MCF 10A (cell line): ENCODE measurements at regions not wholly inside any gene's neighbourhood (a gene's known extent, or its start where the extent isn't known, plus 50 kb on each side); places are given as distances from the start of the nearest gene placed in this dataset.

Source experiments
- BruUV-seq: library from RNA; stranded (reverse); fragments of 400-500 nt; replicated peaks from 2 replicates; lab custom pipeline; 2021; lab: Mats Ljungman, UMichigan
- CTCF ChIA-PET: fragments of 300-600 bp; sonication (Branson Sonifier 250); formaldehyde crosslinking; extraction: SDS; loops from one replicate; lab custom pipeline; 2021; ENCODE audit warnings: antibody characterized with exemption, inconsistent platforms; lab: Yijun Ruan, JAX
- POLR2A ChIA-PET: fragments of 300-600, 350-650 bp; sonication (Branson Sonifier 250); formaldehyde crosslinking; extraction: SDS; loops from one replicate; lab custom pipeline; 2020; ENCODE audit warnings: antibody characterized with exemption, inconsistent platforms; lab: Yijun Ruan, JAX
- DNase-seq: peaks from one replicate; pipeline ENCODE4 v3.0.0-alpha.2; 2018; ENCODE audit not compliant: unreplicated experiment
- H3K27ac Mint-ChIP-seq: one replicate; pipeline ENCODE4 v1.8.0; 2022; ENCODE audit warnings: mild to moderate bottlenecking, low read depth, mixed read lengths; ENCODE audit not compliant: unreplicated experiment
- H3K27me3 Mint-ChIP-seq: one replicate; pipeline ENCODE4 v1.8.0; 2022; ENCODE audit warnings: mixed read lengths; ENCODE audit not compliant: insufficient read depth, unreplicated experiment
- H3K36me3 Mint-ChIP-seq: one replicate; pipeline ENCODE4 v1.8.0; 2022; ENCODE audit warnings: mild to moderate bottlenecking, moderate library complexity, mixed read lengths; ENCODE audit not compliant: insufficient read depth, unreplicated experiment
- H3K4me1 Mint-ChIP-seq: one replicate; pipeline ENCODE4 v1.8.0; 2022; ENCODE audit warnings: mixed read lengths; ENCODE audit not compliant: insufficient read depth, unreplicated experiment
- H3K4me3 Mint-ChIP-seq: one replicate; pipeline ENCODE4 v1.8.0; 2022; ENCODE audit warnings: mild to moderate bottlenecking, moderate library complexity, mixed read lengths; ENCODE audit not compliant: unreplicated experiment
- H3K9me3 Mint-ChIP-seq: one replicate; pipeline ENCODE4 v1.8.0; 2022; ENCODE audit warnings: mixed read lengths; ENCODE audit not compliant: unreplicated experiment
- intact Hi-C: fragments of 100-400 bp; cut with micrococcal nuclease; formaldehyde crosslinking; loops from 2 replicates; pipeline ENCODE4 v1.14.1; 2022
- TF ChIP-seq, protein P1 (sequence below): fragments of 200-600 bp; IDR thresholded peaks from one replicate; pipeline ENCODE4 v1.8.0; 2022; ENCODE audit warnings: antibody characterized with exemption, mild to moderate bottlenecking; ENCODE audit not compliant: unreplicated experiment

- intact Hi-C loops: no loop called here
- ChIA-PET POLR2A (no interaction called here), CTCF (no interaction called here)
- DNase-seq: no peak
- no peaks in the 10 kb centered on the region for H3K4me1 Mint-ChIP-seq
- no peaks in the 10 kb centered on the region for H3K36me3 Mint-ChIP-seq
- no peak overlapping the region for H3K27ac Mint-ChIP-seq
- no TSS peak for BruUV-seq
- TF ChIP-seq, protein P1, sequence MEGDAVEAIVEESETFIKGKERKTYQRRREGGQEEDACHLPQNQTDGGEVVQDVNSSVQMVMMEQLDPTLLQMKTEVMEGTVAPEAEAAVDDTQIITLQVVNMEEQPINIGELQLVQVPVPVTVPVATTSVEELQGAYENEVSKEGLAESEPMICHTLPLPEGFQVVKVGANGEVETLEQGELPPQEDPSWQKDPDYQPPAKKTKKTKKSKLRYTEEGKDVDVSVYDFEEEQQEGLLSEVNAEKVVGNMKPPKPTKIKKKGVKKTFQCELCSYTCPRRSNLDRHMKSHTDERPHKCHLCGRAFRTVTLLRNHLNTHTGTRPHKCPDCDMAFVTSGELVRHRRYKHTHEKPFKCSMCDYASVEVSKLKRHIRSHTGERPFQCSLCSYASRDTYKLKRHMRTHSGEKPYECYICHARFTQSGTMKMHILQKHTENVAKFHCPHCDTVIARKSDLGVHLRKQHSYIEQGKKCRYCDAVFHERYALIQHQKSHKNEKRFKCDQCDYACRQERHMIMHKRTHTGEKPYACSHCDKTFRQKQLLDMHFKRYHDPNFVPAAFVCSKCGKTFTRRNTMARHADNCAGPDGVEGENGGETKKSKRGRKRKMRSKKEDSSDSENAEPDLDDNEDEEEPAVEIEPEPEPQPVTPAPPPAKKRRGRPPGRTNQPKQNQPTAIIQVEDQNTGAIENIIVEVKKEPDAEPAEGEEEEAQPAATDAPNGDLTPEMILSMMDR: no peak
- H3K4me3 Mint-ChIP-seq: no peak overlapping the region
- no peaks in the 10 kb centered on the region for H3K27me3 Mint-ChIP-seq
- no peaks in the 10 kb centered on the region for H3K9me3 Mint-ChIP-seq
These were observed 357.9 kb downstream of the SLITRK6 start for GRCh38 chr13:85441364-85441763.

- Mint-ChIP-seq H3K4me1 (no peaks in the 10 kb centered on the region), H3K9me3 (no peaks in the 10 kb centered on the region), H3K4me3 (no peak overlapping the region), H3K27ac (no peak overlapping the region), H3K36me3 (no peaks in the 10 kb centered on the region), H3K27me3 (no peaks in the 10 kb centered on the region)
- POLR2A ChIA-PET: no interaction called here
- TF ChIP-seq, protein P1: no peak
- CTCF ChIA-PET: no interaction called here
- no peak for DNase-seq
- intact Hi-C loops: no loop called here
- BruUV-seq: no TSS peak
These were observed 363.2 kb downstream of the SLITRK6 start for GRCh38 chr13:85436029-85436428.

- H3K27me3 Mint-ChIP-seq: no peaks in the 10 kb centered on the region
- no peak overlapping the region for H3K27ac Mint-ChIP-seq
- H3K4me1 Mint-ChIP-seq: no peaks in the 10 kb centered on the region
- no peak for DNase-seq
- H3K9me3 Mint-ChIP-seq: no peaks in the 10 kb centered on the region
- CTCF ChIA-PET: no interaction called here
- H3K4me3 Mint-ChIP-seq: no peak overlapping the region
- intact Hi-C loops: no loop called here
- TF ChIP-seq, protein P1: no peak
- no peaks in the 10 kb centered on the region for H3K36me3 Mint-ChIP-seq
- BruUV-seq: no TSS peak
- POLR2A ChIA-PET: no interaction called here
These were observed 364.3 kb downstream of the SLITRK6 start for GRCh38 chr13:85434927-85435326.

- intact Hi-C loops: no loop called here
- TF ChIP-seq, protein P1: no peak
- no peaks in the 10 kb centered on the region for H3K36me3 Mint-ChIP-seq
- no peak overlapping the region for H3K4me3 Mint-ChIP-seq
- BruUV-seq: no TSS peak
- DNase-seq: no peak
- POLR2A ChIA-PET: no interaction called here
- H3K27me3 Mint-ChIP-seq: no peaks in the 10 kb centered on the region
- H3K27ac Mint-ChIP-seq: no peak overlapping the region
- H3K4me1 Mint-ChIP-seq: no peaks in the 10 kb centered on the region
- CTCF ChIA-PET: no interaction called here
- no peaks in the 10 kb centered on the region for H3K9me3 Mint-ChIP-seq
These were observed 366.3 kb downstream of the SLITRK6 start for GRCh38 chr13:85432881-85433280.
